B cell (primary cell): ENCODE measurements at regions not wholly inside any gene's neighbourhood (a gene's known extent, or its start where the extent isn't known, plus 50 kb on each side); places are given as distances from the start of the nearest gene placed in this dataset.

Source experiments
- CTCF ChIP-seq: fragments of 200-600 bp; IDR thresholded peaks from one replicate; pipeline ENCODE4 v1.8.0; 2022; ENCODE audit warnings: antibody characterized with exemption, mild to moderate bottlenecking
- EZH2 ChIP-seq: IDR thresholded peaks from 2 replicates; pipeline ENCODE4 v1.6.1; 2012; ENCODE audit warnings: borderline replicate concordance, low read depth, mild to moderate bottlenecking, moderate library complexity, low read length; ENCODE audit not compliant: insufficient read depth, poor library complexity, severe bottlenecking

GRCh38 chr4:33255507-33255906 is 2535.3 kb downstream of the PCDH7 start:
- TF ChIP-seq CTCF (no peak), EZH2 (no peak)
